ENCODE measurements at regions not wholly inside any gene's neighbourhood (a gene's known extent, or its start where the extent isn't known, plus 50 kb on each side); places are given as distances from the start of the nearest gene placed in this dataset.

GRCh38 chr3:144431134-144431533 is 459.5 kb downstream of the DIPK2A start:
- Histone ChIP-seq H3K9me3 (ENCODE audit: low read length) (no peaks in the 10 kb centered on the region), H3K9me2 (ENCODE audit: low read depth, low read length) (no peaks in the 10 kb centered on the region), H3K4me3 (ENCODE audit: low read depth, low read length, poor library complexity, severe bottlenecking) (no peak overlapping the region), H3K4me1 (ENCODE audit: insufficient read depth, low read length, severe bottlenecking) (no peaks in the 10 kb centered on the region), H3K27me3 (ENCODE audit: insufficient read depth, low read length) (no peaks in the 10 kb centered on the region), H3K36me3 (ENCODE audit: insufficient read depth, low read length) (no peaks in the 10 kb centered on the region), H3K9ac (ENCODE audit: low read length) (no peak overlapping the region), H4K20me1 (ENCODE audit: insufficient read depth, low read length) (no peaks in the 10 kb centered on the region), H3K4me2 (ENCODE audit: low read length) (no peak overlapping the region), H3K27ac (ENCODE audit: low read depth, low read length, poor library complexity, severe bottlenecking) (no peak overlapping the region), H2AFZ (ENCODE audit: low read length) (no peak overlapping the region), H3K79me2 (ENCODE audit: insufficient read depth, low read length) (no peaks in the 10 kb centered on the region), H3F3A (ENCODE audit: insufficient read depth, low read length) (no peaks in the 10 kb centered on the region)
- no peak for TF ChIP-seq EZH2 (IDR thresholded peaks at IDR 0.05; ENCODE audit: borderline replicate concordance, low read length)
- no peak for TF ChIP-seq CTCF (IDR thresholded peaks at IDR 0.05; ENCODE audit: low read length)

- Histone ChIP-seq H4K20me1 (ENCODE audit: insufficient read depth, low read length) (no peaks in the 10 kb centered on the region), H3K4me1 (ENCODE audit: insufficient read depth, low read length, severe bottlenecking) (no peaks in the 10 kb centered on the region), H3K4me2 (ENCODE audit: low read length) (no peak overlapping the region), H3K27me3 (ENCODE audit: insufficient read depth, low read length) (no peaks in the 10 kb centered on the region), H3K9me3 (ENCODE audit: low read length) (no peaks in the 10 kb centered on the region), H3K27ac (ENCODE audit: low read depth, low read length, poor library complexity, severe bottlenecking) (no peak overlapping the region), H3K9ac (ENCODE audit: low read length) (no peak overlapping the region), H2AFZ (ENCODE audit: low read length) (no peak overlapping the region), H3F3A (ENCODE audit: insufficient read depth, low read length) (no peaks in the 10 kb centered on the region), H3K79me2 (ENCODE audit: insufficient read depth, low read length) (no peaks in the 10 kb centered on the region), H3K36me3 (ENCODE audit: insufficient read depth, low read length) (no peaks in the 10 kb centered on the region), H3K9me2 (ENCODE audit: low read depth, low read length) (no peaks in the 10 kb centered on the region), H3K4me3 (ENCODE audit: low read depth, low read length, poor library complexity, severe bottlenecking) (no peak overlapping the region)
- TF ChIP-seq CTCF (IDR thresholded peaks at IDR 0.05; ENCODE audit: low read length) (no peak), EZH2 (IDR thresholded peaks at IDR 0.05; ENCODE audit: borderline replicate concordance, low read length) (no peak)
These were observed 461.4 kb downstream of the DIPK2A start for GRCh38 chr3:144433006-144433405.

GRCh38 chr3:144437989-144438388 is 466.4 kb downstream of the DIPK2A start:
- Histone ChIP-seq H3K4me3 (ENCODE audit: low read depth, low read length, poor library complexity, severe bottlenecking) (no peak overlapping the region), H3K4me2 (ENCODE audit: low read length) (no peak overlapping the region), H3K9ac (ENCODE audit: low read length) (no peak overlapping the region), H3K27me3 (ENCODE audit: insufficient read depth, low read length) (no peaks in the 10 kb centered on the region), H3K27ac (ENCODE audit: low read depth, low read length, poor library complexity, severe bottlenecking) (no peak overlapping the region), H3F3A (ENCODE audit: insufficient read depth, low read length) (no peaks in the 10 kb centered on the region), H3K9me3 (ENCODE audit: low read length) (no peaks in the 10 kb centered on the region), H3K79me2 (ENCODE audit: insufficient read depth, low read length) (no peaks in the 10 kb centered on the region), H3K9me2 (ENCODE audit: low read depth, low read length) (no peaks in the 10 kb centered on the region), H3K36me3 (ENCODE audit: insufficient read depth, low read length) (no peaks in the 10 kb centered on the region), H2AFZ (ENCODE audit: low read length) (no peak overlapping the region), H3K4me1 (ENCODE audit: insufficient read depth, low read length, severe bottlenecking) (no peaks in the 10 kb centered on the region), H4K20me1 (ENCODE audit: insufficient read depth, low read length) (no peaks in the 10 kb centered on the region)
- TF ChIP-seq EZH2 (IDR thresholded peaks at IDR 0.05; ENCODE audit: borderline replicate concordance, low read length): no peak
- no peak for TF ChIP-seq CTCF (IDR thresholded peaks at IDR 0.05; ENCODE audit: low read length)
